Large intestine (tissue), 3 donors: ENCODE measurements at regions not wholly inside any gene's neighbourhood (a gene's known extent, or its start where the extent isn't known, plus 50 kb on each side); places are given as distances from the start of the nearest gene placed in this dataset.

Source experiments
- DNase-seq, 2 donors: peaks; one replicate each; pipeline versions ENCODE4 v3.0.0 to v3.0.0-alpha.2; 2013
- H3K27ac ChIP-seq: one replicate; pipeline ENCODE4 v1.5.1; 2013; ENCODE audit warnings: low read length
- H3K27me3 ChIP-seq: 2 replicates; pipeline ENCODE4 v1.6.1; 2013; ENCODE audit warnings: low read length; ENCODE audit not compliant: control insufficient read depth, insufficient read depth
- H3K36me3 ChIP-seq: 2 replicates; pipeline ENCODE4 v1.6.1; 2013; ENCODE audit warnings: low read length; ENCODE audit not compliant: control insufficient read depth, insufficient read depth
- H3K4me1 ChIP-seq: one replicate; pipeline ENCODE4 v1.6.1; 2013; ENCODE audit warnings: low read length; ENCODE audit not compliant: control insufficient read depth, insufficient read depth
- H3K4me3 ChIP-seq: one replicate; pipeline ENCODE4 v1.5.1; 2013; ENCODE audit warnings: low read length
- H3K9me3 ChIP-seq: one replicate; pipeline ENCODE4 v1.6.1; 2013; ENCODE audit warnings: mild to moderate bottlenecking, low read depth, low read length, moderate library complexity; ENCODE audit not compliant: control insufficient read depth
- WGBS: methylation state at CpG from one replicate; pipeline ENCODE4 v1.1.5; 2013; ENCODE audit warnings: low lambda C conversion rate; ENCODE audit not compliant: insufficient coverage; 5-methylcytosine and 5-hydroxymethylcytosine counted together

DNA sequence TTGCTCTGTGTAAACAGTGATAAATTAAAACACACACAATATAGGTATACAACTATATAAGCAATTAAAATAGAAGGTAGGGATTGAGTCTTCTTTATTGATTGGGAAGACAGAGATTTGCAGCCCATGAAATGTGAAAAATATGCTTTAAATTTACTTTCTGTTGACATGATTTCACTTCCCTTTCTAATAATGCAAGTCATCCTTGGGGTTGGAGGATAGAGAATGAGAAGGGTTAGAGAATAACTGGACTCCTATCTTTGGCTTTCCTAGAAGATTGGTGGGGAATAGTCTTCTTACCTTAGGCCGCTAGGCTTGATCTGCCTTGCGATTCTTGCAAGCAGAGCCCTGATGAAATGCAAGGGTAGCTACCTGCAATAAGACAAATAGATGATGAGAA is 339.8 kb downstream of the NYAP2 start:
- Histone ChIP-seq H3K9me3 (no peaks in the 10 kb centered on the region), H3K36me3 (no peaks in the 10 kb centered on the region), H3K27me3 (no peaks in the 10 kb centered on the region), H3K4me3 (no peak overlapping the region), H3K4me1 (no peaks in the 10 kb centered on the region), H3K27ac (no peak overlapping the region)
- DNase-seq: no peak
- WGBS: no CpG with 5 or more reads among the region's 2 CpGs

DNA sequence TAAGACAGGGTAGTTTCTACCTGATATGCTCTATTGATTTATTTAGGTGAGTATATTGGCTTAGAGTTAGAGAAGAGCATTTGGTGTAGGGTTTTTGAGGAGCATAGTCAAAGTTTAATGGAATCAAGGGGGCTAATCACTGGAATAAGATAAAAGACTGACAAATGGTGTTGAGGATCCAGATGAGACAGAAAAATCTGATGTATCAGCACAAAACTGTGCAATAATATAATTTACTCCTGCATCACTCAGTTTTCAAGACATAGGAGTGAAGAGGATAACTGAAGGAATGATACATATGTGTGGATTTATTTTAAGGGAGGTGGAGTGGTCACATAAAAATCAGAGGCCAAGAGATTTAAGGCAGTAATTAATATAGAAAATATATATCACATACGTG is 339.2 kb downstream of the NYAP2 start:
- no peak overlapping the region for H3K4me3 ChIP-seq
- no peak for DNase-seq
- no peak overlapping the region for H3K27ac ChIP-seq
- WGBS: no CpG with 5 or more reads among the region's 1 CpG
- no peaks in the 10 kb centered on the region for H3K4me1 ChIP-seq
- H3K9me3 ChIP-seq: no peaks in the 10 kb centered on the region
- H3K36me3 ChIP-seq: no peaks in the 10 kb centered on the region
- no peaks in the 10 kb centered on the region for H3K27me3 ChIP-seq

DNA sequence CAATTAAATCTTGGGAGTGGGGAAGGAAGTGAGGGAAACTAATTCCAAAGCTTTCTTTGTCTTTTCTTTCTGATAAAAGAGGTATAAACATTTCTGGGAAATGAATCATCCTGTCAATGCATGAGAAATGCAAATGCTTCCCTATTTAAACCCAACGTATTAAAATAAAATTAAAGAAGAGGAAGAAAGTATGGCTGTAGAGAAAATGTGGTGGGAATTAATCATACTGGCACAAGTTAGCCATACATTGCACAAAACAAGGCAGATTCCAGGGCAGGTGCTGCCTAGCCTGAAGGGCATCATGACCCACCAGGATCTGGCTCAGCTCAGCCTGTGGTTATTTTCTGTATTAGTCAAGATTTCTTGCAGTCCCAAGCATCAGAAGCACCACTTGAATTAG is 338.0 kb downstream of the NYAP2 start:
- Histone ChIP-seq H3K27me3 (no peaks in the 10 kb centered on the region), H3K4me3 (no peak overlapping the region), H3K9me3 (no peaks in the 10 kb centered on the region), H3K27ac (no peak overlapping the region), H3K36me3 (no peaks in the 10 kb centered on the region), H3K4me1 (no peaks in the 10 kb centered on the region)
- WGBS: 75% methylated on average over 1 of the region's 1 CpG
- DNase-seq: no peak

DNA sequence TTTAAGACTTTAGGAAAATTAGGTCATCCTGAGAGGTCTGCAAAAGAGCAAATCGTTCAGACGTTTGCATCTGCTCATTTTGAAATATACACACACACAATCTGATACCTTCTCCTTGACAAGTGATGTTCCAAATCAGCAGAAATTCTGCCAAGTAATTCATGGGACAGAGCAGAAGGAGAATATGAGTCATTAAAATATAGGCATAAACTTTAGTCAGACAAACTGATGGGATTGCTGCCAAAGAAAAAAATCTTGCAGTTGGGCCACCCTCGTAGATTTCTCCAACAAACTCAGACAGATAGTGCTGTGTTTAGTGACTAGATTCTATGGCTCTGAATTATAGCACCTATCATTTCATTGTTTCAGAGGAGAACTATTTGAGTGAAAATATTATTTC is 336.3 kb downstream of the NYAP2 start:
- no peaks in the 10 kb centered on the region for H3K27me3 ChIP-seq
- no peak overlapping the region for H3K27ac ChIP-seq
- DNase-seq: no peak
- no CpG with 5 or more reads among the region's 3 CpGs for WGBS
- H3K9me3 ChIP-seq: no peaks in the 10 kb centered on the region
- no peaks in the 10 kb centered on the region for H3K4me1 ChIP-seq
- H3K36me3 ChIP-seq: no peaks in the 10 kb centered on the region
- no peak overlapping the region for H3K4me3 ChIP-seq

DNA sequence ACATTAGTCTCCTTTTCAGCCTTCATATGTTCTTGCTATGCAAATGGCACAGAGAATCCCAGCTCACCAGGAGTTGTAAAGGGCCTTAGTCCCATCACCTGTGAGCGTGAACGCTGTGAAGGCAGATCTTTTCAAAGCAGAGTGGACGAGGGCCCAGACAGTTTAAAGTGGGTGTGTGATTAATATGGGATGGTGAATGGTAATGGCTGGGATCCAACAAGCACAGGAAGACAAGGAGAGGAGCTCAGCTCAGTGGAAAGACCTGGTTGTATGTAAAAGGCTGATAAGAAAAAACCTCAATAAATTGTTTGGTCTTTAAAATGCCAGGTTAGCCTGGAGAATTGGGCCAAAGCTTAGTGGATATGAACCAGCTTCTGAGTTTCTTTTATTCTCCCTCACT is 326.2 kb downstream of the NYAP2 start:
- no CpG with 5 or more reads among the region's 3 CpGs for WGBS
- no peak for DNase-seq
- Histone ChIP-seq H3K9me3 (no peaks in the 10 kb centered on the region), H3K36me3 (no peaks in the 10 kb centered on the region), H3K4me1 (no peaks in the 10 kb centered on the region), H3K27me3 (no peaks in the 10 kb centered on the region), H3K4me3 (no peak overlapping the region), H3K27ac (no peak overlapping the region)
